GM19468 (cell line): ENCODE measurements at regions not wholly inside any gene's neighbourhood (a gene's known extent, or its start where the extent isn't known, plus 50 kb on each side); places are given as distances from the start of the nearest gene placed in this dataset.

Source experiments
- ATAC-seq: cut with Tn5 transposase; IDR thresholded peaks from one replicate; pipeline ENCODE4 v1.9.1; 2021; ENCODE audit warnings: mild to moderate bottlenecking, moderate library complexity, moderate number of reproducible peaks; ENCODE audit not compliant: unreplicated experiment; ENCODE audit errors: extremely low read depth

DNA sequence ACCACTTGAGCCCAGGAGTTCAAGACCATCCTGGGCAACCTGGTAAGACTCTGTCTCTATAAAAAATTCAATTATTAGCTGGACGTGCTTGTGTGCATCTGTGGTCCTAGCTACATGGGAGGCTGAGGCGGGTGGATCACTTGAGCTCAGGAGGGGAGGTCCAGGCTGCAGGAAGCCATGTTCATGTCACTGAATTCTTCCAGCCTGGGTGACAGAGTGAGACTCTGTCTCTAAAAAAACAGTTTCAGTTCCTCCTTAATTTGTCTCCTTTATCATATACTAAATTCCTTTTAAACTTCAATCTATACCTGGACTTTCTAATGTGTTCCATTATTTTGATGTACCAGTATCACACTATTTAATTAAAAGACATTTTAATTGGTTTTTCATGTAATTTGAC, 422.2 kb upstream of the TLE4 start:
- ATAC-seq: no peak

DNA sequence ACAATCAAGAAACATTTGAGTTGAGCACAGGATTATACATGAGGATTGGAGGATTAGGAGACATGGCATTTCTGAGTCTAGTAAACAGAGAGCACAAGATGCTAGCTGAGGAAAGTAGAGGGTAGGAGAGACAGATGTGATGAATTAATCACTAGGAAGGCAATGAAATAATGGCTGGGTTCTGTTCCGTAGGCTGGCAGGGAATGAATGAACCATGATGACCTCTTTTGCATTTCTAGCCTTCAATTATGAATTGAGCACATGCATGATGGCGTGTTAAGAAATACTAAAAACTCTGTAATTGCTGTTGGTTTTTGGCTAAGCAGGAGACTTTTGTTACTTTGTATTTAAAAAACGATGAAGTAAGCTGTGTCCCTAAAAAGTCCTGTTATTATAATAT, 420.0 kb upstream of the TLE4 start:
- no peak for ATAC-seq

DNA sequence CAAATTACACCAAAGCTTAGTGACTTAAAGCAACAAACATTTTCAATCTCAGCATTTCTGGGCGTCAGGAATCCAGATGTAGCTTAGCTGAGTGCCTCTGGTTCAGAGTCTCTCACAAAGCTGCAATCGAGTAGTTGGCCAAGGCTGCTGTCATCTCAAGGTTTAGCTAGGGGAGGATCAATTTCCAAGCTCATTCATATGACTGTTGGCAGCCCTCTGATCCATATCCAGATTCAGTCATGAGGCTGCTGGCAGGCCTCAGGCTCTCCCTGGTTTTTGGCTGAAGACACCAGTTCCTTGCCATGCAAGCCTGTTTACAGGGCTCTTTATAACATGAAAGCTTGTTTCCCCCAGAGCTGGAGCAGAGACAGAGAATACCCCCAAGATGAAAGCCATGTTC, 419.5 kb upstream of the TLE4 start:
- ATAC-seq: no peak

DNA sequence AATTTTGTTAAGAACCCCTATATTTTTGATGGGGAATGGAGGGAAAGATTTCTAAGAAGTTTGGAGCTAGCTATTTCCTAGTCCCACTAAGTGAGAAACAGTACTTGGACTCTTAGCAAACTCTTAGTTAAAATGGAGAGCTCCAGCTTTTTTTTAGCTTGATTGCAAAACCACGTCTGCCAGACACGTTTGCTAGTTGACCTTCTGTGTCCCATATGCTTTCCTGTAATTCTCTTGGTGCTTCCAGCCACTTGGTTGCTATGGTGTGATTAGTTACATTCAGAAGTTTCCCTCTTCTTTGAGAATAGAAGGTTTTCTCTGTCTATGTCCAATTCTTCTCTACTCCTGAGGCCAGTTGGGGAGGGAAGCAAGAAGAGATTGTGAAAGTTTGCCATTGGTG, 417.0 kb upstream of the TLE4 start:
- ATAC-seq: no peak

DNA sequence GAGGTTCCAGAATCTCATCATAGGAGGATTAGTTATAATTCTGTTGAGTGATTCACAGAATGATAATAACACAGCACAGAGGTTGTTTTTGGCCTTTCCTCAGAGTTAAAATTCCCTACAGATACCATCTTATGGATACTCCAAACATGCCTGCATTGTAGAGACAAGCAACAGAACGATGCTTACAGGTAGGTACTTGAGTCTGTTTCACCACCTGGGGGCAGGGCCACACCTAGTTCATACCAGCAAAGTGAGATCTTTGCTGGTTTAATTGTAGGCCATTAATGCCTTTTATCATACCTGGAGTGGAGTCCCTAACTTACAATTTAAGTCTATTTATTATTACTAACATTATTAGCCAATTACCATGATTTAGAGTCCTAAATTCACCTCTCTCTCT, 416.5 kb upstream of the TLE4 start:
- no peak for ATAC-seq

DNA sequence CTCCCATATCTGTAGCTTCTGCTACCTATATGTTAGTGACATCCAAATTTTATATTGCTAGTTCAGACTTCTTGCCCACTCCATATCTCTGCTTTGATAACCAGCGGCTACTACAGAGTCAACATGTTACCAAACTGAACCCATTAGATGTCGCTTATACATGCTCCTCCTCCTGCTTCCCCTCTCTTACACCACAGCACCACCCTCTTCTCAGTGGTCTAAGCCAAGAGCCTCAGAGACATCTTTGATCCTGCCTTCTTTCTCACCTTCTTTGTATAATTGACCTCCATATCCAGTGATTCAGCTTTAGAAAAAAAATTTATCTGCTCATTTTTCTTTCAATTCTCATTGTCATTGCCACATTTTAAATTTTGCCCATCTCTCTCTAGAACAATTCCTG, 408.2 kb upstream of the TLE4 start:
- ATAC-seq: no peak

DNA sequence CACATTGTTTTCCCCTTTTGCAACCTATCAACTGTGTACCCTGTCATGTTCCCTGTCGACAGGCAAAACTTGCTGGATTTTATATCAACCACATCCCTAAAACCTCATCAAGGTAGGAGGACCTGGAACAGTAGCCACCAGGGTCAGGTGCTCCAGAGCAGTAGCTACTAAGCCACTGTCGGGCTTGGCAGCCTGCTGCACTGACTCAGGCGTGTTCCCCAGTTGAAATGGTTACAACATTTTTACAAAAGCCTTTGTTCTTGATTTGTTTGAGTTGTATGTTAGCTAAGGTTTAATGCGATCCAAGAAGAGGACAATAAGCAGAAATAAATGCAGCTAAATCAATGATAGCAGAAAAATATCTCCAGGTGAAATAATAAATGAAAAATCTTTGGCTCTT, 407.4 kb upstream of the TLE4 start:
- ATAC-seq: no peak

DNA sequence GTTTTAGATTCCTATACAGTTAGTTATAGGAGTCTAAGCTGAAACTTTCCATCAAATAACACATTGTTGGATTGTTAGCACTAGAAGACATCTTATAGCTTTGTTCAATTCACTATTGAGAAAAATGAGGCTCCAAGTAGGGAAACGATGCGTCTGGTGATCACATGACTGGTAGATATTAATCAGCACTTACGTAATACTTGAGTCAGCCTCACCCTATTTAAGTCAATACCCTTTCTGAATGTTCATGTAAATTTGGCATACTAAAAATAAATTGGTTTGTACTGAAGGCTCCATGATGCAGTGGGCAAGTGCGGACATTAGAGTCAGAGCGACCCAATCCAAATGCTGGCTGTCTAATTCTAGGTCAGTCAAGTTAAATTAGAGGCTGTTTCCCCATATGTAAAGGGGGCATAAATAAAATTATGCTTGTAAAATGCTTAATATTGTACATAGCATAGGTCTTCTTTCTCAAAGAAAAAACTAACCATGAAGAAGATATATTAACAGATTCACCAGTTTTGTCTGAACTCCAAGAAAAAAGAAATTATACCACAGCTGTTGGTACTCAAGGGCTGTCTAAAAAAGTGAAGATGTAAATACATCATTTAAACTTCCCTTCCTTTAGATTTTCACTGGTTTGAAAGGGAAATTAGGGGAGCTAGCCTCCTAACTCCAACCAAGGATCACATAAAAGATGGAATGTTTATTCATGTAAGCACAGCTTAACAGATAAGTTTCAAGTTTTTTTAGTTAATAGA, 406.6 kb upstream of the TLE4 start:
- no peak for ATAC-seq

DNA sequence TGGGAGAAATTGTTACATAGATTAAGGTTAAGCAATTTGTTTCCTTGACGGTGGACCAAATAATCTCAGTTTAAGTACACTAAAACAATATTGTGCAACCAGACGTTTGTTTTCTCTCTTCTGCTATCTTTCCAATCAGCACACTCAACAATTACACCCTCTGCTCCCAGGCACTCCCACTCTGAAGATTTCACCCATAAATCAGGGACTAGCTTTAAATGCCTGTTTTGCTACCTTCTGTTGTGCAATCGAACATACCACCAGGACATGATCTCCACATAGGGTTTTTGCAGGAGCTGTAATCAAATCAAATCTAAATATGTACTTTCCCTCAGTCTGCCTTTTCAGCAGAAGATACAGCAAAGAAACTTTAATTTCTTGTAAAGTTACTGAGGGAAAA, 405.8 kb upstream of the TLE4 start:
- ATAC-seq: no peak

DNA sequence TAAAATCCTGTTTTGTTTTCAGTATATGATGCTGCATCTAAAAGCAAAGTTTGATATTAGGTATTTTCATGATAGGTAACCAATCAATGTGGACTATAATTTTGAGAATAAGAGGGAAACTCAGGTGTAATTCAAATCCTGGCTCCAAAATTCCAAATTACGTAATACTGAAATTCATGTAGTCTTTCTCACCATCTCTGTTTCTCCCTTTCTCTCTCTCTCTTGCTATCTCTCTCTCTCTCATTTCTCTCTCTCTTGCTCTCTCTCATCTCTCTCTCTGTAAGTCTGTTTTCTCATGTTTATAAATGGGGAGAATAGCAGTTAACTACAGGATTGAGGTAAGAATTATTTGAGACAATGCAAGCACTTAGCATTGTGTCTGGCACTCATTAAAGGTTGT, 401.1 kb upstream of the TLE4 start:
- ATAC-seq: no peak

DNA sequence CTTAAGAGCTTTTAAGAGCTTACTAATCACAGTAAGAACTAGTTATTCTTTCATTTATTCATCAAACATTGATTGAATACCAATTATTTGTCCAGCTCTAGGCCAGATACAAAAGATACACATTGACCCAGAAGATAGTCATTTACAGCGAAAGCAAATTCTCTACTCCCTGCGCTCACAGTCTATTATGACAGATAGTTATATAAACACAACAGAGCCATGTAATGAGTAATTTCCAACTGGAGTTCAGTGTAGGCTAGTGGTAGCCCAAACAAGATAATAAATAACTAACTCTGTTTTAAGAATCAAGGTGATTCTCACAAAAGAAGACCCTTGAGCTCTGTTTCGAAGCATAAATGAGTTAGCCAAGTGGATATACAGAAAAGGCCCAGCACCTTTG, 397.8 kb upstream of the TLE4 start:
- ATAC-seq: no peak

DNA sequence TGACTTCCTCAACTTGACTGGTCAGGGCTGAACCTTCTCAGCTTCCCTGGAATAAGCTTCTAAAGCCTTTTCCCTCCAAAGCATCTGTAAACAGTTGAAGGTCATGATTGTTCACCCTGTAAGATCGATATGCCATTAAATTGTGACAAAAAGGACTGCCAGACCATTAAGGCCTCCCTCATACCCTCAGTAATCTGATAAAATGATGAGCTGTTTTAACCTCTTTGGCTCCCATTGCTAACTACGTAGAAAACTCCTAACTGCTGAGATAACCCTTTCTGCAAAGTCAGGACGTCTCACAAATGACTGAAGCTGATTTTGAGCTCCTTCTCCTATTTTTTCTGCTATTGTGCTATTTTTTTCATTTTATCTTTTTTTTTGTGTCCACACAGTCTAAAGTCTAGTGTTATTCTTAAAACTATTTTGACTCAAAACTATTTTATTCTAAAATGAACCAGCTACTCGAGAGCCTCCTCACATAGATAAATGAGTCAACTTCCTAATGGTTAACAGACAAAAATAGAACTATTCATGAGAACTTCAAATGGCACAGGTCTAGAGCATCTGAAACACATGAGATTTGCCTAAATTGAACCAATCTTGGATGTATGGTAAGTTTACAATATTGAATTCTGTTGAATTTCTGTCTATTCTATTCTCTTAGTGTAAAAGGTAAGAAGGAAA, 395.6 kb upstream of the TLE4 start:
- ATAC-seq: no peak

DNA sequence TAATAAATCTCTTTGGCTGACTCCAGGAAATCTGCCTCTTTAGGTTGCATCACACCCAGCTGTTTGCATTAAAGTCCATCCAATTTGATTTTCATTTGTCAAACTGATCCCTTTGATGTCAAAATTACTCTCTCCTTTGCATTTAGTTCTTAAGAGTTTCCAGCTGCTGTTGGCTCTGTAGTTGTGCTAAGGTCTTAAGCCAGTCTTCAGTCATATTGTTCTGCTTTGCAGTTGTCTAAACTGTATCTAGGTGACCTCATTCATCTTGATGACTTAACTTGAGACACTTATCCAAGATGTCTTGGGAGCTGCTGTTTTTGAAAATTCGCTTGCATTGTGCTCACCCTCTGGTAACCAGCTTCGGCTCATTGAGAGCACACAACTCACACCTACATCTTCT, 386.9 kb upstream of the TLE4 start:
- ATAC-seq: no peak

DNA sequence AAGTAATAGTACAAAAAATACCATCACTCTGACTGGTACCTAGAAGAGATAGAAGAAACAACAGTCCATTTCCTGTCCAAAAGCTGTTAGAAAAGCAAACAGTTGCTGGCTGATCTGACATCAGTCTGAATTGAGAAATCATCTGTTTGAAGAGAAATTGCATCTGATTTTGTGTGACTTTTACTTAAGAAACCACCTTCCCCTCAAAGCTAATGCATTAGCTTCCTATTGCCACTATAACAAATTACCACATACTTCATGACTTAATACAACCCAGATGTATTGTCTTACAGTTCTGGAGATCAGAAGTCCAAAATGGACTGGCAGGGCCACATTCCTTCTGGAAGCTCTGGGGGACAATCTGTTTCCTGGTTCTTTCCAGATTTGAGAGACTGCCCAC, 385.9 kb upstream of the TLE4 start:
- no peak for ATAC-seq

DNA sequence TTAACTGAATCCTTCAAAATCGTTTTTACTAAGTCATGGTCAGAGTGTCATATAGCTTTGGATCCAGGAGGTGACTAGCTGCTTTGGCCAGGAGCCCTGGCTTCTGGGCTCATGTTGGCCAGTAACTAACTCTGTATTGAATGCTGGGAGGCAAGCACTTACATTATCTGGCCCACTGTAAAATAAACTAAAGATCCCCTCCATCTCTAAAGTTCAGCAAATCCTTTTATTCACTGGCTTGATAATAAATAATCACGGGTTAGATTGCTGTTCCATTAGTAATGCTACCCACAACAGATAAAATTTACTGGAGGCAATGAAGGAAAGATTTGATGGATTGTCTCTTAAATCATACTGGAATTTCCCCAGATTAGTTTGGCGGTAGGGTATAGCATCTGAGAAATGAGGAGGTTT, 382.2 kb upstream of the TLE4 start:
- no peak for ATAC-seq

DNA sequence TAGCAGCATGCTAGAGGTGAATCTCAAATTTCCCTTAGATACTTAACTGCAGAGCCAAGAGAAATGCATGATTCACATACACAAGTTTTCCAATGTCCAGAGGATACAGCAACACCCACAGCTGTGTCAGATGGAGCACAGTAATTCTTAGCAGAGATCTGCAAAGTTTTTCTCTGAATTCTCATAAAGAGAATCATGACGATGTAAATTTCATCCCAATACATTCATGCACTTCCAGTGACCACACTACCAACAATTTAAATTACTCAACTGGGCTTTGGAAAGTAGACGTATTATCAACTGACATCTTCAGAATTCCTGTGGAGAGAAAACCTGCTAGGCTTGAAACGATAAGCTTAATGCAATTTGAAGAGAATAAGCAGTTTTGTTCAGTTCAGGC, 378.8 kb upstream of the TLE4 start:
- no peak for ATAC-seq

DNA sequence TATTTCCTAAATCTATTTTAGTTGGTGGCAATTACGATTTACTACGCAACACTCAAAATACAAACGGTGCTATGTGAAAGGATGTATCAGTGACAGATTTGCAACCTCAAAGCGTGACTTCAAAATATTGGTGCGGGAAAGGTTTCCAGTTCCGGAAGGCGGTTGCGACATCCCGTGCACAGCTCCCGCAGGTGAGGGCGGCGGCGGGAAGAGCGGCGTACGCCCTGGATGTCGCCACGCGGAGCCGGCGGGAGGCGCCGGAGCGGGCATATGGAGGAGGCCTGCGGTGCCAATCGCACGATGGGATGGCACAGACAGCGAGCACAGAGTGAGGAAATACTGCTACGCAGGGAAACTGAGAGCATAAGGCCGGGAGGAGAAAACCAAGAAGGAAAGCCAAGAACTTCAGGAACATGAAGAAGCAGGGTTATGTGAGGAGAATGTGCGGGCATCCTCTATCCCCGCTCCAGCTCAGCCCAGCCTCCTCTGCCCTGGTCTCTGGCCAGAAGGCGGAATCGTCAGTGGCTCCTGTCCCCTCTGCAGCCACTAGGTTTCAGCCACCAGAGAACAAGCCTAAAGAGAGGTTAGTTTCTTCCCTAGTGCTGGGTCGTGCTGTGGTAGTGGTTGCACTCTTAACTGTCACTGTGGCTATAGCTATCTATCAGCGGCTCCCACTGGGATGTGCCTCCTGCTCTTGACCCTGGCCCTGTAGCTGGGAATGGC, 378.1 kb upstream of the TLE4 start:
- no peak for ATAC-seq

DNA sequence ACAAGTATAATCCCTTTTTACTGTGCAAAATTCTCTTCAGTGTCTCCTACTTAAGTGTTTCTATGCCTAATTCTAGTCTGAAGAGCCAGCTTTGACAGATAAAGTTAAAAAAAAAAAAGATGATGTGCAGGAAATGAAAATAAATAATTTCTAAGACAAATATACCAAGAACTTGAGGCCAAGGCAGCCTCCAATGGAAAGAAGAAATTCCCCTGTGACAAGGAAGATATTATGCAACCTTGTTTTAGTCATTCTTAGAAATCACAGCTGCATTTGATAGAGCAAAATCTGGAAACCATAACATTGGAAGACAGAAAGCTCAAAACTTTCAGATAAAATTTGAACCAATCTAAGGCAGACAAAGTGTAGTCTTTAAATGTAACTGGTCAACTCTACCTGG, 375.9 kb upstream of the TLE4 start:
- no peak for ATAC-seq

DNA sequence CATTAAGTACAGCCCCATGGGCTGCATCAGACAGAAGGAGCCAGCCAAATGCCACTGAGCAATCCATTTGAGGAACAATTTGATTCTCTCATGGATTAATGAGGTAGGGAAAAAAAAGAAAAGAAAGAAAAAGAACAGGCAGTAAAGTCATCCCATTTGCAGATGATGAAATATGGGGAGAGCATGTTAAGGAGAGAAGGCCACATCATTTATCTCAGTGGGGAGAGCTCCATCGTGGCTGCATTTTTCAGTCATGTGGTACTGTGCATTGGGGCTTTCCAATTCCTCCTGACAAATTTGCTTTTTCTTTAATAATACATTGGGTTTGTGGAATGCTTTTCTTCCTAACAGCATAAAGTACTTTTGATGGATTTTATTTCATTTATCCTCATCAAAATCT, 375.2 kb upstream of the TLE4 start:
- no peak for ATAC-seq

DNA sequence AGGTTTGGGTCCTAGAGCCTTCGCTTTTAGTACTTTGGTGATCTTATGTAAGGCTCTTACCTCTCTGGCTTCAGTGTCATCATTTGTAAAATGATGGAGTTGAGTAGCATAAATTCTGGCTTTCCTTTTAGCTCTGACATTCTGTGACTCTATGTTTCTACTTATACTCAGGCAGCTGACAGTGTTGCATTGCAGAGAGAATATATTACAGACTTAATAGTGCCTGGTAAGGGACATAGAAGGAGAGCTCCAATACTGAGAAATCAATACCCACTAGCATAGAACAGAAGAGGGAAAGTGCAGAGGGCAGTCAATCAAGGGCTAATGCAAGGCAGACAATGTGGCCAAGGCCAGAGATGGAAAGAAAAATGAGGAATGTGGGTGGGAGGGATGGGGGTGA, 371.4 kb upstream of the TLE4 start:
- no peak for ATAC-seq

DNA sequence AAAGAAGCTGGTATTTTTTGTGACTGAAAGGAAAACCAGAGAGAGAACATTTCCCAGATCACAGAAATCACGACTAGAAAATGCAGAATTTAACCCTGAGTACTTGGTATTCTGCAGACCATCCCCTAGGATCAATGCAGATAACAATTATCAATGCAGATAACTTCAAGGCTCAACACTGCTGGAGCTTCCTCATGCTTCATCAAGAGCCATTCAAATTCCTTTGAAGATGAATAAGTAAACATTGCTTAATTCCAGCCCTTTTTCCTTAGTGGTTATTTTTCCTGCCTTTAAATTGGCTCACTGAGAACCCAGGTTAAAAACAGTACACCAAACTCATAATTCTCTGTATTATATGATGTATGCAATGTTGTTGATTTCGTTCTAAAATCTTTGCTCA, 370.1 kb upstream of the TLE4 start:
- ATAC-seq: no peak
